NCI-H2196 (cell line): ENCODE measurements at regions not wholly inside any gene's neighbourhood (a gene's known extent, or its start where the extent isn't known, plus 50 kb on each side); places are given as distances from the start of the nearest gene placed in this dataset.

Experiments used
- DNase-seq: peaks from one replicate; lab custom pipeline; 2025; ENCODE audit not compliant: unreplicated experiment; lab: John Stamatoyannopoulos, UW

DNA sequence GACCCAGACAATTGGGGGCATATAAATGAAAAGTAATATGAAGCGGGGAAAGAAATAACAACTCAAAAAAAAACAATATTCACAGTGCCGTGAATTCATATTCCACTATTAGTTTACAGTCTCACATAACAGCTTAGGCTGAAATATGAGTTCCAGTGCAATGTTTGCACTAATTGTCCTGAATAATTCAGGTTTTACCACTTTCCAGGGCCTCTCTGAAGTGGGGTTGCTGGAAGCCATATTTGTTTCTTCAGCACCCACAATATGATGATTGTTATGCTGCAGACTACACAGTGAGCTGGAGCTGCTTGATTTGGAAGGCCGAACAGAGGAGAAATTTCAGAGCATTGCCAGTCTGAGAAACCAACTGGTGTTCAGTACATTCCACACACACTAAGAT lies 894.5 kb upstream of the ACVR2A start:
- DNase-seq: peak; percentile 7

- DNase-seq: no peak
Measured at GRCh38 chr2:146949400-146949799, 895.4 kb upstream of the ACVR2A start.

DNA sequence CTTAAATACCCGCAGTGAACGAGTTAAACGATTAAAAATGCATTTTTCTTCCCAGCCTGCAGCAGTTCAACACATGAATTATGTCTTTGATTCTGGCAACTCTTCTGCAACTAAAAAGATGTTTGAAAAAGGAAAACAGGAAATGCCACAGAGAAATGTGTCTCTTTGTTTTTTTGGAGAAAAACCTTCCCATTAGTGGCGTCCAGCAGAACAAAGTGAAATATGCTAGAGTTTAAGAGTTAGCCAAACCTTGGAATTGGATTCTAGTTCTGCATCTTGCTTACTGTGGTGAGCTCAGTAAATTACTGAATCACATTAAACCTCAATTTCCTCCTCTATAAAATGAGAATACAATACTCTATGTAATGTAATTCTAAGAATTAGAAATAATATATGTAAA lies 900.2 kb upstream of the ACVR2A start:
- no peak for DNase-seq

DNA sequence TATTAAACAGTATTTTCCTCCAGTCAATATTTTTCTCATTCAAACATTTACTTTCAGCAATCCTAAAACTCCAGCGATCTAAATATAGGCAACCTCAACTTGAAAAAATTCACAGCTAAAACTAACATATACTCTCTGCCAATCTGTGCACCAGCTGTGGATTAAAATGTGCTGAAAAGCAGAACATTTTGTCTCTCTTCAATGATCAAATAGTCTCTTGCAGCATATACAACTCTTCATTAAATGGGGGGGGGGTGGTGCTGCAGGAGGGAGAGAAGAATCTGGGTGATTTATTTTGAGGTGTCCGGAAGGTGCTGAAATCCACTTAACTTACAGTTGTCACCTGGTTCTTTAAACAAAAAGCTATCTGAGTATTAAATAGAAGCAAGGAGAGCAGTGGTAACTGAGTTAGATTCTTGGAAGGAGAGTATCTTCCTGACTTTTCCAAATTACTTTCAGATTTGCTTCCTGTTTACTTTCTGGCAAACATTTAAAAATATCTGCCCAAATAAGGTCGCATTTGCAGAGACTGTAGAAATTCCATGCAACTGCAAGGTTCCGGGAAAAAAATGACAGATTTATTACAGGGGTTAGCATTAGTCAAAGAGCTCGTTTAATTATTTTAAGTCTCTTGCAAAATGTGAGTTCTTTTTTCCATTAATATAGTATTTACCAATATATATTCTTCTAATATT lies 904.7 kb upstream of the ACVR2A start:
- no peak for DNase-seq

GRCh38 chr2:146934921-146935320 lies 909.9 kb upstream of the ACVR2A start:
- no peak for DNase-seq

- no peak for DNase-seq
Measured at GRCh38 chr2:146931109-146931508, 913.7 kb upstream of the ACVR2A start.

DNA sequence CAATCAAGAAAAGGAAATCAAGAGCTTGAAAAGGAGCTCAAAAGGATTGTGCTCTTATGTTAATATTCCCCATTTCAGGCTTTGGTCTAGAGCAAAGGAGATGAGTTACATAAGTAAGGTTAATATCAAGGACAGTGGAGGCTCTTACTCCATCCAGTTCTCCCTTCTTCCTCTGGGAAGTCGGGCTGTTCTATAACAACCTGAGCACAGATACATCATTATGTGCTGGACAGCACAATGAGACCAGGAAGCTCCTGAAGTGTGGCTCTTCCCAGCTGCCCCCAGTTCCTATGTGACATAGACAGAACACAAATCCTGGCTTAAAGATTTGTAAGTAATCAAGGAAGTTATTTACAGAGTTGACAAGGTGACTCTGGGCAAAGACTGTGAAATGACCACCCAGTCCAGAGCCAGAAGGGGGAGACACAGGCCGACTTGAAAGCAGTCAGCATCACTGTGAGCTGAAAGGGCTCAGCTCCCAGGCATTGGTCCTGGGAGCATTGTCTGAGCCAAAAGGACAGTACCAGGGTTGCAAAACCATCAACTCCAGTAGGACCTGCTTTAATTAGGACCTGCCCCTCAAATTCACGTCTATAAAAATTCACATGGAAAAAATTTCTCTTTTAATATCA lies 917.6 kb upstream of the ACVR2A start:
- DNase-seq: peak; percentile 23

GRCh38 chr2:146918280-146918679 lies 926.5 kb upstream of the ACVR2A start:
- DNase-seq: no peak

GRCh38 chr2:146917431-146918042 lies 927.3 kb upstream of the ACVR2A start:
- no peak for DNase-seq

DNA sequence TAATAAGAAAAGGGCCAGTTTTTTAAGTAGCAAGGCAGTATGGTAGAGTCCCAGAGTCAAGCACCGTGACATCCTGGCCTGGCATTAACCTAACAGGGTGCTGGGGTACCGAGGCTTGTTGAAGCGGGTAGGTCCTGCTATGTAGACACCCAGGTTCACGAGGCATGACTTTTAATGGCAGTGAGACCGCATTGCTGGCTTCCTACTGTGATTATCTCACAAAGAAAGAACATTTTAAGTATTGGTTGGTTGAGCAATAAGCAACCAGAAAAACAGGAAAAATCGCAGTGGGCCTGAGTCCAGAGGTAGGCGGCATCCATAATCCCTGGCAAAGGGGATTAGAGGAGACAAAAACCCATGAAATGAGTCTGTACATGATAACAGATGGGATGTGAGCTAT lies 927.9 kb upstream of the ACVR2A start:
- DNase-seq: no peak

DNA sequence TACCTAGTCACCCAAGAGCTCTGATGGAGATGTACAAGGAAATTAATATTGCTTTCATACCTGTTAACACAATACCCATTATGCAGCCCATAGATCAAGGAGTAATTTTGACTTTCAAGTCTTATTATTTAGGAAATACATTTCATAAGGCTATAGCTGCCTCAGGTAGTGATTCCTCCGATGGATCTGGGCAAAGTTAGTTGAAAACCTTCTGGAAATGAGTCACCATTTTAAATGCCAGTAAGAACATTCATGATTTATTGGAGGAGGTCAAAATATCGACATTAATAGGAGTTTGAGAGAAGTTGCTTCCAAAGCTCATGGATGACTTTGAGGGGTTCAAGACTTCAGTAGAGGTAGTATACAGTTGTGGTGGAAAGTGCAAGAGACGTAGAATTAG lies 931.4 kb upstream of the ACVR2A start:
- no peak for DNase-seq

GRCh38 chr2:146912536-146912935 lies 932.3 kb upstream of the ACVR2A start:
- DNase-seq: no peak

DNA sequence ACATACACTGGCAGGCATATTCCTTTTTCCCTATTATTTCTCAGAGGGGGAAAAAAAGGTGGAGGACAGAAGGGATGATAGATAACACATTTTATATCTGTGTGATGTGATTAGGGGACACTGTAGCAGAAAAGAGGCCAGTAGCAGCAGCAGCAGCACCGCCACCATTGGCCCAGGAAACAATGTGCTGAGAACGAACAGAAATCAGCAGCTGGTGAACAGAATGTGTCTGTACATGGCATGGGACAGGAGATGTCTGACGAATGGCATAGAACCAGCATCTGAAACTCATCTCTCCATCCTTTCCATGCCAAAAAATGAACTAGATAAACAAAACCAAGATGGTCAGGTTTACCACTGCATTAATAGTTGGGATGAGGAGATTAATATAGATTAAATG lies 936.1 kb upstream of the ACVR2A start:
- DNase-seq: no peak

- DNase-seq: no peak
Measured at GRCh38 chr2:146898083-146898482, 946.7 kb upstream of the ACVR2A start.

DNA sequence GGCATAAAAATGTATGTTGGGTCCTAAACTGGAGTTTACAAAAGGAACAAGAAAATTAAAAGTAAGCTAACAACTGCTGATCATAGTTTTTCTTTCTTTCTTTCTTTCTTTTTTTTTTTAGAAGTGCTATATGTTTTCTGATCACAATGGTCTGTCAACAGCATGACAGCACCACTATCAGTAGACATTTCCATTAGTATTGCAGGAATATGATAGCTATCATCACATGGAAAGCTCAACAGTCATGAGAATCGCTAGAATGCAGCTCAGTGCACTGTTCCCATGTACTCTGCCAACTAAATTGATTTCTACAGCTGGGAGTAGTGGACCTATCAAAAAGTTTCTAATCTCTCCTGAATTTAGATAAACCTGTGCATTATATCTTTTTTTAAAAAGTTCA lies 950.3 kb upstream of the ACVR2A start:
- DNase-seq: no peak

GRCh38 chr2:146893500-146894041 lies 951.3 kb upstream of the ACVR2A start:
- DNase-seq: no peak

GRCh38 chr2:146890491-146890890 lies 954.3 kb upstream of the ACVR2A start:
- DNase-seq: no peak

GRCh38 chr2:146879882-146880281 lies 964.9 kb upstream of the ACVR2A start:
- no peak for DNase-seq

- no peak for DNase-seq
Measured at GRCh38 chr2:146874260-146874658, 970.6 kb upstream of the ACVR2A start.

DNA sequence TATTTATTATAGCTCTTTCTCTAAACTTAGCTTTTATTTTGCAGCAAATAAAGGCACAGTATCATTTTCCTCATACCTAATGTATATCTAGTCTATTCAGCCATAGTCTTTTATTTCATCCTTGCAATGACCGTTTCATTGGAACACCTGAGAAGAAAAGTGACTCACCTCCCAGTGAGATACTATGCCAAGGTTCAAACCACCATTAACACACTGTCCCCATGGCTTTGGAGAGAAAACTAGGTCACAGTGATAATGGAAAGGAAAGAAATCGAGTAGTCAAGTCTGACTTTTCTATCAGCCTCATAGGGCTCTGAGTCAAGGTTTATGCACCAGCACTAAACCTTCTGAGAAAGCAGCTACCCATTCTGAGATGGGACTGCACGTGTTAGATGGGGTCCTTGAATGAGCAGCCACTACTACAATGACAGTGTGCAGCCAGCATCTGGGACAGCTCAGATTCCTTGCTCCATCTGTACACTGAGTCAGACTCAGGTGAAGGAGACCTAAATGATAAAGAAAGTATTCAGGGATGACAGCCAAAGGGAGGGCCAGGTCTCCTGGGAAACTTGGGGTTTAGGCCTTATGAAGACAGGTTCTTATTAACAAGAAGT lies 971.1 kb upstream of the ACVR2A start:
- DNase-seq: no peak

DNA sequence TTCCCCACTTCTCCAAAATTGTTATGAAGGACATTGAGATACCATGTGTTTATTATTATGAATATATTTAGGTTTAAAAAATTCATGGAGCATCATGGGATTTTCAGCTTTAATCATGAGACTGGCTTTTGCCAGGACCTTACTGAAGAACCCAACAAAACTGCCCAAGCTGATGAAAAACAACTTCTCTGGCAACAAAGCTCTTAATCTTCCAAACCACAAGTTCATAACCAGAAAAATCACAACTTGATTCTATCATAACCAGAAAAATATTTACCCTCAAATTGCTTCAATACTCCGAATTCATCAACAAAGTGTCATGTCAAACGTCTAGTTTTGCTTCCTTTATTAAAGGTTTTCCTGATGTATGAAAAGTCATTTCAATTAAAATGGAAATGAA lies 971.8 kb upstream of the ACVR2A start:
- DNase-seq: no peak

DNA sequence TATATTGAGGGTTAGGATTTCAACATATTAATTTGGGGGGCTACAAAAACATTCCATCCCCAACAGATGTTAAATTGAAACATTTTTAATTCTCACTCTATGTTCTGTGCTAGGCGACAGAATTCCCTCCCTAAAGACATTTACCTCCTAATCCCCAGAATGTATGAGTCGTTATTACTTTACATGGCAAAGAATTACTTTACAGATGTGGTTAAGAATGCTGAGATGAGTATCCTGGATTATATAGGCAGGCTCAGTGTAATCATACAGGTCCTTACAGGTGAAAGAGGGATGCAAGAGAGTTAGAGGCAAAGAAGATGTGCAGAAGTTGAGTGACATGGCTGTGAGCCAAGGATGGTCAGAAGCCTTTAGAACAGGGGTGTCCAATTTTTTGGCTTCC lies 974.1 kb upstream of the ACVR2A start:
- DNase-seq: no peak
